Endothelial cell of umbilical vein (primary cell): ENCODE measurements at regions not wholly inside any gene's neighbourhood (a gene's known extent, or its start where the extent isn't known, plus 50 kb on each side); places are given as distances from the start of the nearest gene placed in this dataset.

ENCODE experiments used
- CTCF ChIP-seq, 2 donors: IDR thresholded peaks; 1 replicate in 1 of 2; 2 replicates in 1 of 2; pipeline ENCODE4 v1.5.1; 2011; ENCODE audit warnings: low read length in 2 of 2, mild to moderate bottlenecking in 2 of 2, moderate library complexity in 2 of 2, control low read depth in 1 of 2, inconsistent platforms in 1 of 2, low read depth in 1 of 2; ENCODE audit not compliant: insufficient read depth in 1 of 2; ENCODE audit errors: extremely low read depth in 1 of 2
- EZH2 ChIP-seq: IDR thresholded peaks from 2 replicates; pipeline ENCODE4 v1.6.1; 2012; ENCODE audit warnings: borderline replicate concordance, low read depth, mild to moderate bottlenecking, moderate library complexity, low read length, inconsistent platforms; ENCODE audit not compliant: severe bottlenecking
- FOS ChIP-seq: IDR thresholded peaks from 2 replicates; pipeline ENCODE4 v1.6.1; 2011; ENCODE audit warnings: mild to moderate bottlenecking, low read length, moderate library complexity, borderline replicate concordance; ENCODE audit not compliant: insufficient read depth
- JUN ChIP-seq: IDR thresholded peaks from 2 replicates; pipeline ENCODE4 v1.6.1; 2011; ENCODE audit warnings: borderline replicate concordance, low read depth; ENCODE audit not compliant: insufficient read length, insufficient read depth
- MAX ChIP-seq: IDR thresholded peaks from 2 replicates; pipeline ENCODE4 v1.6.1; 2011; ENCODE audit not compliant: insufficient read depth, insufficient read length
- MYC ChIP-seq: IDR thresholded peaks from one replicate; pipeline ENCODE4 v1.6.1; 2011; ENCODE audit warnings: mild to moderate bottlenecking, low read depth, low read length
- POLR2A ChIP-seq: IDR thresholded peaks from 2 replicates; pipeline ENCODE4 v1.6.1; 2012; ENCODE audit warnings: low read depth, mild to moderate bottlenecking, control low read depth, low read length
- POLR2AphosphoS5 ChIP-seq: IDR thresholded peaks from 2 replicates; pipeline ENCODE4 v1.6.1; 2012; ENCODE audit warnings: low read depth, mild to moderate bottlenecking, control low read depth, low read length, moderate library complexity; ENCODE audit not compliant: insufficient read depth

- TF ChIP-seq CTCF (IDR thresholded peaks at IDR 0.05; ENCODE audit: extremely low read depth in 1 of 2, insufficient read depth in 1 of 2, low read depth in 1 of 2, low read length in 2 of 2) (no peak), POLR2AphosphoS5 (no peak), JUN (no peak), EZH2 (no peak), POLR2A (no peak), MAX (no peak), FOS (no peak), MYC (no peak)
Observed at GRCh38 chr10:32156031-32156495, 99.8 kb upstream of the KIF5B start.
